GM23338 (cell line): ENCODE measurements at regions not wholly inside any gene's neighbourhood (a gene's known extent, or its start where the extent isn't known, plus 50 kb on each side); places are given as distances from the start of the nearest gene placed in this dataset.

Experiments
- ATAC-seq: fragments of 200-7000 bp; cut with Tn5 transposase; 3 replicates; pipeline ENCODE4 v1.9.1; 2020
- DNase-seq: peaks from one replicate; pipeline ENCODE4 v3.0.0-alpha.2; 2015; ENCODE audit warnings: low spot score
- H2AFZ ChIP-seq: fragments of 200-600 bp; sonication (generic); 2 replicates; pipeline ENCODE4 v1.8.0; 2016; ENCODE audit warnings: antibody characterized with exemption, mild to moderate bottlenecking, moderate library complexity
- H3F3A ChIP-seq: fragments of 200-600 bp; sonication (generic); replicated peaks from 2 replicates; pipeline ENCODE4 v1.8.0; 2017; ENCODE audit warnings: antibody characterized with exemption, mixed run types, low read depth
- H3K27ac ChIP-seq: fragments of 200-600 bp; sonication (generic); 2 replicates; pipeline ENCODE4 v1.6.1; 2016; ENCODE audit warnings: low read depth
- H3K27me3 ChIP-seq: fragments of 200-600 bp; sonication (generic); 2 replicates; pipeline ENCODE4 v1.8.0; 2016; ENCODE audit warnings: mild to moderate bottlenecking, mixed run types, moderate library complexity; ENCODE audit not compliant: insufficient read depth
- H3K36me3 ChIP-seq: fragments of 200-600 bp; sonication (generic); 2 replicates; pipeline ENCODE4 v1.8.0; 2016; ENCODE audit warnings: mild to moderate bottlenecking; ENCODE audit not compliant: insufficient read depth
- H3K4me1 ChIP-seq: fragments of 200-600 bp; sonication (generic); 2 replicates; pipeline ENCODE4 v1.8.0; 2016; ENCODE audit warnings: mild to moderate bottlenecking, moderate library complexity; ENCODE audit not compliant: insufficient read depth
- H3K4me2 ChIP-seq: fragments of 200-600 bp; sonication (generic); 2 replicates; pipeline ENCODE4 v1.7.1; 2017; ENCODE audit warnings: mixed run types
- H3K4me3 ChIP-seq: fragments of 200-600 bp; sonication (generic); 2 replicates; pipeline ENCODE4 v1.6.1; 2016; ENCODE audit warnings: mixed run types
- H3K79me2 ChIP-seq: fragments of 200-600 bp; sonication (generic); replicated peaks from 2 replicates; pipeline ENCODE4 v1.8.0; 2017; ENCODE audit warnings: mild to moderate bottlenecking; ENCODE audit not compliant: insufficient read depth
- H3K9me2 ChIP-seq: fragments of 200-600 bp; sonication (generic); 2 replicates; pipeline ENCODE4 v1.8.0; 2017; ENCODE audit not compliant: insufficient read depth
- H4K20me1 ChIP-seq: fragments of 200-600 bp; sonication (generic); replicated peaks from 2 replicates; pipeline ENCODE4 v1.8.0; 2017; ENCODE audit warnings: mild to moderate bottlenecking; ENCODE audit not compliant: insufficient read depth
- H3K27ac Mint-ChIP-seq: 2 replicates; pipeline ENCODE4 v1.8.0; 2020; ENCODE audit warnings: inconsistent platforms, mild to moderate bottlenecking, moderate library complexity, mixed read lengths
- H3K27me3 Mint-ChIP-seq: 3 replicates; pipeline ENCODE4 v1.8.0; 2022; ENCODE audit warnings: low read depth, mild to moderate bottlenecking, moderate library complexity, mixed read lengths, inconsistent platforms; ENCODE audit not compliant: insufficient read depth, poor library complexity
- H3K36me3 Mint-ChIP-seq: 3 replicates; pipeline ENCODE4 v1.8.0; 2021; ENCODE audit warnings: low read depth, mild to moderate bottlenecking, inconsistent platforms, moderate library complexity, mixed read lengths
- H3K4me1 Mint-ChIP-seq: 3 replicates; pipeline ENCODE4 v1.8.0; 2020; ENCODE audit warnings: mild to moderate bottlenecking, inconsistent platforms, mixed read lengths
- H3K4me3 Mint-ChIP-seq: 3 replicates; pipeline ENCODE4 v1.8.0; 2021; ENCODE audit warnings: moderate library complexity, mild to moderate bottlenecking, inconsistent platforms, mixed read lengths
- H3K9me3 Mint-ChIP-seq: 3 replicates; pipeline ENCODE4 v1.8.0; 2020; ENCODE audit warnings: moderate library complexity, mild to moderate bottlenecking, inconsistent platforms, mixed read lengths
- EZH2 ChIP-seq: fragments of 200-600 bp; sonication (generic); IDR thresholded peaks from one replicate; pipeline ENCODE4 v1.8.0; 2017; ENCODE audit warnings: antibody characterized with exemption, mild to moderate bottlenecking, low read depth; ENCODE audit not compliant: unreplicated experiment
- JUNB ChIP-seq: IDR thresholded peaks from one replicate; pipeline ENCODE4 v1.6.1; 2016; ENCODE audit warnings: antibody characterized with exemption; ENCODE audit not compliant: unreplicated experiment
- NANOG ChIP-seq: IDR thresholded peaks from 2 replicates; pipeline ENCODE4 v1.6.1; 2016; ENCODE audit warnings: antibody characterized with exemption, borderline replicate concordance
- POLR2AphosphoS5 ChIP-seq: IDR thresholded peaks from 2 replicates; pipeline ENCODE4 v1.6.1; 2016; ENCODE audit warnings: antibody characterized with exemption, low read depth
- ZNF114 ChIP-seq: fragments of 250-450 bp; sonication (Bioruptor Pico); IDR thresholded peaks from 2 replicates; pipeline ENCODE4 v1.5.0; 2020; ENCODE audit warnings: mild to moderate bottlenecking, moderate library complexity
- TF ChIP-seq, protein P1 (sequence below): fragments of 250-450 bp; sonication (Bioruptor Pico); IDR thresholded peaks from 2 replicates; pipeline ENCODE4 v1.5.0; 2020; ENCODE audit warnings: mild to moderate bottlenecking, moderate library complexity
- TF ChIP-seq, protein P2 (sequence below), 2 experiments: fragments of 200-600 bp in 1 of 2; sonication (generic) in 1 of 2; conservative IDR thresholded peaks; 2 replicates each; pipeline versions ENCODE4 v1.5.1 to v1.6.1; 2016 to 2017; ENCODE audit warnings: antibody characterized with exemption in 2 of 2, low read depth in 2 of 2, mild to moderate bottlenecking in 2 of 2, moderate library complexity in 1 of 2

- TF ChIP-seq, protein P1, sequence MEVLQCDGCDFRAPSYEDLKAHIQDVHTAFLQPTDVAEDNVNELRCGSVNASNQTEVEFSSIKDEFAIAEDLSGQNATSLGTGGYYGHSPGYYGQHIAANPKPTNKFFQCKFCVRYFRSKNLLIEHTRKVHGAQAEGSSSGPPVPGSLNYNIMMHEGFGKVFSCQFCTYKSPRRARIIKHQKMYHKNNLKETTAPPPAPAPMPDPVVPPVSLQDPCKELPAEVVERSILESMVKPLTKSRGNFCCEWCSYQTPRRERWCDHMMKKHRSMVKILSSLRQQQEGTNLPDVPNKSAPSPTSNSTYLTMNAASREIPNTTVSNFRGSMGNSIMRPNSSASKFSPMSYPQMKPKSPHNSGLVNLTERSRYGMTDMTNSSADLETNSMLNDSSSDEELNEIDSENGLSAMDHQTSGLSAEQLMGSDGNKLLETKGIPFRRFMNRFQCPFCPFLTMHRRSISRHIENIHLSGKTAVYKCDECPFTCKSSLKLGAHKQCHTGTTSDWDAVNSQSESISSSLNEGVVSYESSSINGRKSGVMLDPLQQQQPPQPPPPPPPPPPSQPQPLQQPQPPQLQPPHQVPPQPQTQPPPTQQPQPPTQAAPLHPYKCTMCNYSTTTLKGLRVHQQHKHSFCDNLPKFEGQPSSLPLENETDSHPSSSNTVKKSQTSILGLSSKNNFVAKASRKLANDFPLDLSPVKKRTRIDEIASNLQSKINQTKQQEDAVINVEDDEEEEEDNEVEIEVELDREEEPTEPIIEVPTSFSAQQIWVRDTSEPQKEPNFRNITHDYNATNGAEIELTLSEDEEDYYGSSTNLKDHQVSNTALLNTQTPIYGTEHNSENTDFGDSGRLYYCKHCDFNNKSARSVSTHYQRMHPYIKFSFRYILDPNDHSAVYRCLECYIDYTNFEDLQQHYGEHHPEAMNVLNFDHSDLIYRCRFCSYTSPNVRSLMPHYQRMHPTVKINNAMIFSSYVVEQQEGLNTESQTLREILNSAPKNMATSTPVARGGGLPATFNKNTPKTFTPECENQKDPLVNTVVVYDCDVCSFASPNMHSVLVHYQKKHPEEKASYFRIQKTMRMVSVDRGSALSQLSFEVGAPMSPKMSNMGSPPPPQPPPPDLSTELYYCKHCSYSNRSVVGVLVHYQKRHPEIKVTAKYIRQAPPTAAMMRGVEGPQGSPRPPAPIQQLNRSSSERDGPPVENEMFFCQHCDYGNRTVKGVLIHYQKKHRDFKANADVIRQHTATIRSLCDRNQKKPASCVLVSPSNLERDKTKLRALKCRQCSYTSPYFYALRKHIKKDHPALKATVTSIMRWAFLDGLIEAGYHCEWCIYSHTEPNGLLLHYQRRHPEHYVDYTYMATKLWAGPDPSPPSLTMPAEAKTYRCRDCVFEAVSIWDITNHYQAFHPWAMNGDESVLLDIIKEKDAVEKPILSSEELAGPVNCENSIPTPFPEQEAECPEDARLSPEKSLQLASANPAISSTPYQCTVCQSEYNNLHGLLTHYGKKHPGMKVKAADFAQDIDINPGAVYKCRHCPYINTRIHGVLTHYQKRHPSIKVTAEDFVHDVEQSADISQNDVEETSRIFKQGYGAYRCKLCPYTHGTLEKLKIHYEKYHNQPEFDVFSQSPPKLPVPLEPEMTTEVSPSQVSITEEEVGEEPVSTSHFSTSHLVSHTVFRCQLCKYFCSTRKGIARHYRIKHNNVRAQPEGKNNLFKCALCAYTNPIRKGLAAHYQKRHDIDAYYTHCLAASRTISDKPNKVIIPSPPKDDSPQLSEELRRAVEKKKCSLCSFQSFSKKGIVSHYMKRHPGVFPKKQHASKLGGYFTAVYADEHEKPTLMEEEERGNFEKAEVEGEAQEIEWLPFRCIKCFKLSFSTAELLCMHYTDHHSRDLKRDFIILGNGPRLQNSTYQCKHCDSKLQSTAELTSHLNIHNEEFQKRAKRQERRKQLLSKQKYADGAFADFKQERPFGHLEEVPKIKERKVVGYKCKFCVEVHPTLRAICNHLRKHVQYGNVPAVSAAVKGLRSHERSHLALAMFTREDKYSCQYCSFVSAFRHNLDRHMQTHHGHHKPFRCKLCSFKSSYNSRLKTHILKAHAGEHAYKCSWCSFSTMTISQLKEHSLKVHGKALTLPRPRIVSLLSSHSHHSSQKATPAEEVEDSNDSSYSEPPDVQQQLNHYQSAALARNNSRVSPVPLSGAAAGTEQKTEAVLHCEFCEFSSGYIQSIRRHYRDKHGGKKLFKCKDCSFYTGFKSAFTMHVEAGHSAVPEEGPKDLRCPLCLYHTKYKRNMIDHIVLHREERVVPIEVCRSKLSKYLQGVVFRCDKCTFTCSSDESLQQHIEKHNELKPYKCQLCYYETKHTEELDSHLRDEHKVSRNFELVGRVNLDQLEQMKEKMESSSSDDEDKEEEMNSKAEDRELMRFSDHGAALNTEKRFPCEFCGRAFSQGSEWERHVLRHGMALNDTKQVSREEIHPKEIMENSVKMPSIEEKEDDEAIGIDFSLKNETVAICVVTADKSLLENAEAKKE (CRISPR knock-in tag) = no peak
- TF ChIP-seq, protein P2, sequence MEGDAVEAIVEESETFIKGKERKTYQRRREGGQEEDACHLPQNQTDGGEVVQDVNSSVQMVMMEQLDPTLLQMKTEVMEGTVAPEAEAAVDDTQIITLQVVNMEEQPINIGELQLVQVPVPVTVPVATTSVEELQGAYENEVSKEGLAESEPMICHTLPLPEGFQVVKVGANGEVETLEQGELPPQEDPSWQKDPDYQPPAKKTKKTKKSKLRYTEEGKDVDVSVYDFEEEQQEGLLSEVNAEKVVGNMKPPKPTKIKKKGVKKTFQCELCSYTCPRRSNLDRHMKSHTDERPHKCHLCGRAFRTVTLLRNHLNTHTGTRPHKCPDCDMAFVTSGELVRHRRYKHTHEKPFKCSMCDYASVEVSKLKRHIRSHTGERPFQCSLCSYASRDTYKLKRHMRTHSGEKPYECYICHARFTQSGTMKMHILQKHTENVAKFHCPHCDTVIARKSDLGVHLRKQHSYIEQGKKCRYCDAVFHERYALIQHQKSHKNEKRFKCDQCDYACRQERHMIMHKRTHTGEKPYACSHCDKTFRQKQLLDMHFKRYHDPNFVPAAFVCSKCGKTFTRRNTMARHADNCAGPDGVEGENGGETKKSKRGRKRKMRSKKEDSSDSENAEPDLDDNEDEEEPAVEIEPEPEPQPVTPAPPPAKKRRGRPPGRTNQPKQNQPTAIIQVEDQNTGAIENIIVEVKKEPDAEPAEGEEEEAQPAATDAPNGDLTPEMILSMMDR (conservative IDR thresholded peaks at IDR 0.05; ENCODE audit: low read depth in 2 of 2) = no peak
- TF ChIP-seq NANOG = no peak
Observed at GRCh38 chr5:44619875-44620610, 188.7 kb upstream of the MRPS30 start (continued).

DNA sequence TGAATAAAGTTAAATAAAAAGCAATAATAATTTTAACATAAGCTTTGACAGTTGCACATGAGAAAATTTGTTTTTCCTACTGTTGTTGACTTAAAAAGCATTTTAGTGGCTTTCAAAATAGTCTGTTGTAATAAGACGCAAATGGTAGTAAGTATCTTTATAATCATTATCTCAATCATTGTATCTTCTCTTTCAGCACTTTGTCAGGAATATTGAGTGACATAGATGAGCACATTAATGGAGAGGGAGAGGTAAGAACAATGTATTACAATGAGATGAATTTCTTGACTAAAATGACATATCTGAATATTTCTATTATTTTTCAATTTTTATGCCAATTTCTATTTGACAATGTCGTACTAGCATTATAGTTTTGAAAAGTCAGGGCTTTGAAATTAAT is 193.9 kb upstream of the MRPS30 start:
- Mint-ChIP-seq H3K27me3 (no peaks in the 10 kb centered on the region), H3K4me1 (no peaks in the 10 kb centered on the region), H3K9me3 (no peaks in the 10 kb centered on the region), H3K36me3 (no peaks in the 10 kb centered on the region), H3K27ac (no peak overlapping the region), H3K4me3 (no peak overlapping the region)
- Histone ChIP-seq H3K27me3 (no peaks in the 10 kb centered on the region), H2AFZ (no peak overlapping the region), H3K79me2 (no peaks in the 10 kb centered on the region), H3F3A (no peaks in the 10 kb centered on the region), H4K20me1 (no peaks in the 10 kb centered on the region), H3K36me3 (no peaks in the 10 kb centered on the region), H3K27ac (no peak overlapping the region), H3K4me2 (no peak overlapping the region), H3K4me3 (no peak overlapping the region), H3K9me2 (no peaks in the 10 kb centered on the region), H3K4me1 (no peaks in the 10 kb centered on the region)
- DNase-seq (no peak), ATAC-seq (no peak)
- TF ChIP-seq NANOG (no peak), EZH2 (no peak), ZNF114 (CRISPR knock-in tag) (no peak), POLR2AphosphoS5 (no peak), JUNB (no peak)
- TF ChIP-seq, protein P1 (CRISPR knock-in tag) = no peak
